ENCODE measurements at regions not wholly inside any gene's neighbourhood (a gene's known extent, or its start where the extent isn't known, plus 50 kb on each side); places are given as distances from the start of the nearest gene placed in this dataset.

- no peaks in the 10 kb centered on the region for H3K9me3 Mint-ChIP-seq
- H3K36me3 Mint-ChIP-seq (ENCODE audit: low read depth), result no peaks in the 10 kb centered on the region
- no peaks in the 10 kb centered on the region for H3K4me1 Mint-ChIP-seq
- H3K4me3 Mint-ChIP-seq, result no peak overlapping the region
- H3K27ac Mint-ChIP-seq, result no peak overlapping the region
- H3K27me3 Mint-ChIP-seq, result no peaks in the 10 kb centered on the region
- ATAC-seq, result no peak
- no peak for DNase-seq
Measured at GRCh38 chr14:86521843-86522242, 991.9 kb downstream of the FLRT2 start.

GRCh38 chr14:86521031-86521730 lies 991.2 kb downstream of the FLRT2 start:
- Mint-ChIP-seq H3K36me3 (ENCODE audit: low read depth) (no peaks in the 10 kb centered on the region), H3K27ac (no peak overlapping the region), H3K4me3 (no peak overlapping the region), H3K9me3 (no peaks in the 10 kb centered on the region), H3K4me1 (no peaks in the 10 kb centered on the region), H3K27me3 (no peaks in the 10 kb centered on the region)
- ATAC-seq, result no peak
- DNase-seq, result no peak

GRCh38 chr14:86518298-86518697 lies 988.4 kb downstream of the FLRT2 start:
- Mint-ChIP-seq H3K36me3 (ENCODE audit: low read depth) (no peaks in the 10 kb centered on the region), H3K4me3 (no peak overlapping the region), H3K4me1 (no peaks in the 10 kb centered on the region), H3K27ac (no peak overlapping the region), H3K9me3 (no peaks in the 10 kb centered on the region), H3K27me3 (no peaks in the 10 kb centered on the region)
- no peak for DNase-seq
- no peak for ATAC-seq

GRCh38 chr14:86515195-86515594 lies 985.3 kb downstream of the FLRT2 start:
- H3K9me3 Mint-ChIP-seq, result no peaks in the 10 kb centered on the region
- H3K36me3 Mint-ChIP-seq (ENCODE audit: low read depth), result no peaks in the 10 kb centered on the region
- no peaks in the 10 kb centered on the region for H3K27me3 Mint-ChIP-seq
- no peak overlapping the region for H3K4me3 Mint-ChIP-seq
- H3K4me1 Mint-ChIP-seq, result no peaks in the 10 kb centered on the region
- H3K27ac Mint-ChIP-seq, result no peak overlapping the region
- ATAC-seq (no peak), DNase-seq (no peak)

- no peak overlapping the region for H3K4me3 Mint-ChIP-seq
- H3K27ac Mint-ChIP-seq, result no peak overlapping the region
- H3K27me3 Mint-ChIP-seq, result no peaks in the 10 kb centered on the region
- no peaks in the 10 kb centered on the region for H3K36me3 Mint-ChIP-seq (ENCODE audit: low read depth)
- DNase-seq (no peak), ATAC-seq (no peak)
- no peaks in the 10 kb centered on the region for H3K9me3 Mint-ChIP-seq
- H3K4me1 Mint-ChIP-seq, result no peaks in the 10 kb centered on the region
Measured at GRCh38 chr14:86513564-86513963, 983.6 kb downstream of the FLRT2 start.

GRCh38 chr14:86513056-86513455 lies 983.1 kb downstream of the FLRT2 start:
- ATAC-seq, result no peak

GRCh38 chr14:86510491-86510890 lies 980.5 kb downstream of the FLRT2 start:
- ATAC-seq, result no peak
- Mint-ChIP-seq H3K4me1 (no peaks in the 10 kb centered on the region), H3K27ac (no peak overlapping the region), H3K9me3 (no peaks in the 10 kb centered on the region), H3K27me3 (no peaks in the 10 kb centered on the region), H3K4me3 (no peak overlapping the region), H3K36me3 (ENCODE audit: low read depth) (no peaks in the 10 kb centered on the region)
- DNase-seq, result no peak

More at GRCh38 chr14:86513056-86513455, 983.1 kb downstream of the FLRT2 start:
- Mint-ChIP-seq H3K27ac (no peak overlapping the region), H3K9me3 (no peaks in the 10 kb centered on the region), H3K4me3 (no peak overlapping the region), H3K36me3 (ENCODE audit: low read depth) (no peaks in the 10 kb centered on the region), H3K27me3 (no peaks in the 10 kb centered on the region), H3K4me1 (no peaks in the 10 kb centered on the region)
- DNase-seq, result no peak

GRCh38 chr14:86505808-86506207 lies 975.9 kb downstream of the FLRT2 start:
- H3K27me3 Mint-ChIP-seq, result no peaks in the 10 kb centered on the region
- H3K4me1 Mint-ChIP-seq, result peaks cover 9% of the 10 kb centered on the region
- ATAC-seq (no peak), DNase-seq (no peak)
- H3K4me3 Mint-ChIP-seq, result no peak overlapping the region
- H3K36me3 Mint-ChIP-seq (ENCODE audit: low read depth), result no peaks in the 10 kb centered on the region
- H3K9me3 Mint-ChIP-seq, result peaks cover 6% of the 10 kb centered on the region
- H3K27ac Mint-ChIP-seq, result no peak overlapping the region

- no peak for ATAC-seq
- H3K36me3 Mint-ChIP-seq (ENCODE audit: low read depth), result no peaks in the 10 kb centered on the region
- H3K4me1 Mint-ChIP-seq, result peaks cover 9% of the 10 kb centered on the region
Measured at GRCh38 chr14:86501611-86502010, 971.7 kb downstream of the FLRT2 start.

GRCh38 chr14:86491743-86492142 lies 961.8 kb downstream of the FLRT2 start:
- no peak for ATAC-seq
- H3K9me3 Mint-ChIP-seq, result peaks cover 3% of the 10 kb centered on the region
- no peak overlapping the region for H3K4me3 Mint-ChIP-seq
- no peaks in the 10 kb centered on the region for H3K27me3 Mint-ChIP-seq
- H3K4me1 Mint-ChIP-seq, result no peaks in the 10 kb centered on the region
- H3K36me3 Mint-ChIP-seq (ENCODE audit: low read depth), result no peaks in the 10 kb centered on the region
- no peak for DNase-seq
- no peak overlapping the region for H3K27ac Mint-ChIP-seq

More at GRCh38 chr14:86501611-86502010, 971.7 kb downstream of the FLRT2 start:
- no peaks in the 10 kb centered on the region for H3K27me3 Mint-ChIP-seq
- DNase-seq, result no peak
- no peak overlapping the region for H3K4me3 Mint-ChIP-seq
- H3K27ac Mint-ChIP-seq, result no peak overlapping the region
- H3K9me3 Mint-ChIP-seq, result peaks cover 8% of the 10 kb centered on the region

- Mint-ChIP-seq H3K4me3 (no peak overlapping the region), H3K4me1 (no peaks in the 10 kb centered on the region), H3K36me3 (ENCODE audit: low read depth) (no peaks in the 10 kb centered on the region), H3K27me3 (no peaks in the 10 kb centered on the region), H3K9me3 (peaks cover 9% of the 10 kb centered on the region), H3K27ac (no peak overlapping the region)
- ATAC-seq, result no peak
- DNase-seq, result no peak
Measured at GRCh38 chr14:86481104-86481503, 951.2 kb downstream of the FLRT2 start.

- Mint-ChIP-seq H3K4me1 (no peaks in the 10 kb centered on the region), H3K36me3 (ENCODE audit: low read depth) (no peaks in the 10 kb centered on the region), H3K27ac (no peak overlapping the region), H3K9me3 (peaks cover 5% of the 10 kb centered on the region), H3K27me3 (no peaks in the 10 kb centered on the region), H3K4me3 (no peak overlapping the region)
- DNase-seq (no peak), ATAC-seq (no peak)
Measured at GRCh38 chr14:86464341-86464740, 934.4 kb downstream of the FLRT2 start.

- Mint-ChIP-seq H3K36me3 (ENCODE audit: low read depth) (no peaks in the 10 kb centered on the region), H3K9me3 (no peaks in the 10 kb centered on the region), H3K4me3 (no peak overlapping the region), H3K27ac (no peak overlapping the region), H3K27me3 (no peaks in the 10 kb centered on the region), H3K4me1 (no peaks in the 10 kb centered on the region)
- DNase-seq (no peak), ATAC-seq (peak; percentile 28)
Measured at GRCh38 chr14:86462193-86462753, 932.3 kb downstream of the FLRT2 start.

GRCh38 chr14:86457481-86458135 lies 927.7 kb downstream of the FLRT2 start:
- Mint-ChIP-seq H3K27me3 (no peaks in the 10 kb centered on the region), H3K27ac (no peak overlapping the region), H3K4me1 (no peaks in the 10 kb centered on the region), H3K4me3 (no peak overlapping the region), H3K36me3 (ENCODE audit: low read depth) (no peaks in the 10 kb centered on the region), H3K9me3 (no peaks in the 10 kb centered on the region)
- ATAC-seq (no peak), DNase-seq (no peak)

GRCh38 chr14:86450085-86450484 lies 920.1 kb downstream of the FLRT2 start:
- Mint-ChIP-seq H3K4me3 (no peak overlapping the region), H3K27ac (no peak overlapping the region), H3K9me3 (no peaks in the 10 kb centered on the region), H3K4me1 (no peaks in the 10 kb centered on the region), H3K36me3 (ENCODE audit: low read depth) (no peaks in the 10 kb centered on the region), H3K27me3 (no peaks in the 10 kb centered on the region)
- ATAC-seq (no peak), DNase-seq (no peak)
